ENCODE measurements at regions not wholly inside any gene's neighbourhood (a gene's known extent, or its start where the extent isn't known, plus 50 kb on each side); places are given as distances from the start of the nearest gene placed in this dataset.

DNA sequence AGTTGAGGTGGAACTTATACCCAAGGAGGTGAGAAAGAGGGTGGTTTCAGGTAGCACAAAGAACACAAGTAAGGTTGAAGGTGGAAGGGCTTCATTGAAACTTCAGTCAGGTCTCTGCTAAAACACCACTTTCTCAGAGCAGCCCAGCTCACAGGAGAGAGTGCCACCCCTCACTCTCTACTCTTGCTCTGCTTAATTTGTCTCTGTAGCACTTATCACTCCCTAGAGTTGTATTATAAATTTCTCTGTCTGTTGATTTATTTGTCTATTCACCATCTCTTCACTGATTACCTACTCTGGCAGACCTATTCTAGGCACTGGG, 353.8 kb upstream of the CNR1 start:
- Histone ChIP-seq H3K27me3 (ENCODE audit: insufficient read depth, low read length) (no peaks in the 10 kb centered on the region), H3K4me2 (ENCODE audit: low read length) (no peak overlapping the region), H3K36me3 (ENCODE audit: insufficient read depth, low read length) (no peaks in the 10 kb centered on the region), H2AFZ (ENCODE audit: low read depth, low read length) (no peak overlapping the region), H4K20me1 (ENCODE audit: insufficient read depth, low read length) (no peaks in the 10 kb centered on the region), H3K9ac (ENCODE audit: low read length) (no peak overlapping the region), H3K79me2 (ENCODE audit: insufficient read depth, low read length) (no peaks in the 10 kb centered on the region), H3K27ac (ENCODE audit: low read depth, low read length) (no peak overlapping the region), H3K4me1 (ENCODE audit: insufficient read depth, low read length) (no peaks in the 10 kb centered on the region), H3K9me3 (ENCODE audit: insufficient read depth, low read depth, low read length) (no peaks in the 10 kb centered on the region), H3K4me3 (ENCODE audit: insufficient read depth, low read depth, low read length) (no peak overlapping the region)
- TF ChIP-seq, protein P1, sequence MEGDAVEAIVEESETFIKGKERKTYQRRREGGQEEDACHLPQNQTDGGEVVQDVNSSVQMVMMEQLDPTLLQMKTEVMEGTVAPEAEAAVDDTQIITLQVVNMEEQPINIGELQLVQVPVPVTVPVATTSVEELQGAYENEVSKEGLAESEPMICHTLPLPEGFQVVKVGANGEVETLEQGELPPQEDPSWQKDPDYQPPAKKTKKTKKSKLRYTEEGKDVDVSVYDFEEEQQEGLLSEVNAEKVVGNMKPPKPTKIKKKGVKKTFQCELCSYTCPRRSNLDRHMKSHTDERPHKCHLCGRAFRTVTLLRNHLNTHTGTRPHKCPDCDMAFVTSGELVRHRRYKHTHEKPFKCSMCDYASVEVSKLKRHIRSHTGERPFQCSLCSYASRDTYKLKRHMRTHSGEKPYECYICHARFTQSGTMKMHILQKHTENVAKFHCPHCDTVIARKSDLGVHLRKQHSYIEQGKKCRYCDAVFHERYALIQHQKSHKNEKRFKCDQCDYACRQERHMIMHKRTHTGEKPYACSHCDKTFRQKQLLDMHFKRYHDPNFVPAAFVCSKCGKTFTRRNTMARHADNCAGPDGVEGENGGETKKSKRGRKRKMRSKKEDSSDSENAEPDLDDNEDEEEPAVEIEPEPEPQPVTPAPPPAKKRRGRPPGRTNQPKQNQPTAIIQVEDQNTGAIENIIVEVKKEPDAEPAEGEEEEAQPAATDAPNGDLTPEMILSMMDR (IDR thresholded peaks at IDR 0.05; ENCODE audit: insufficient read depth, low read depth, low read length) = no peak
- TF ChIP-seq EZH2 (IDR thresholded peaks at IDR 0.05; ENCODE audit: insufficient read depth, low read length) = no peak
- peaks cover 16% of the 10 kb centered on the region for H3K4me1 Mint-ChIP-seq (ENCODE audit: low read depth, unreplicated experiment)
- H3K9me3 Mint-ChIP-seq (ENCODE audit: unreplicated experiment) = no peaks in the 10 kb centered on the region
- FAIRE-seq = no peak
- no peak overlapping the region for H3K27ac Mint-ChIP-seq (ENCODE audit: unreplicated experiment)
- H3K27me3 Mint-ChIP-seq (ENCODE audit: low read depth, unreplicated experiment) = peaks cover 2% of the 10 kb centered on the region
- no peak for DNase-seq (ENCODE audit: low read depth)
- no peak overlapping the region for H3K4me3 Mint-ChIP-seq (ENCODE audit: unreplicated experiment)
- no peaks in the 10 kb centered on the region for H3K36me3 Mint-ChIP-seq (ENCODE audit: low read depth, unreplicated experiment)

DNA sequence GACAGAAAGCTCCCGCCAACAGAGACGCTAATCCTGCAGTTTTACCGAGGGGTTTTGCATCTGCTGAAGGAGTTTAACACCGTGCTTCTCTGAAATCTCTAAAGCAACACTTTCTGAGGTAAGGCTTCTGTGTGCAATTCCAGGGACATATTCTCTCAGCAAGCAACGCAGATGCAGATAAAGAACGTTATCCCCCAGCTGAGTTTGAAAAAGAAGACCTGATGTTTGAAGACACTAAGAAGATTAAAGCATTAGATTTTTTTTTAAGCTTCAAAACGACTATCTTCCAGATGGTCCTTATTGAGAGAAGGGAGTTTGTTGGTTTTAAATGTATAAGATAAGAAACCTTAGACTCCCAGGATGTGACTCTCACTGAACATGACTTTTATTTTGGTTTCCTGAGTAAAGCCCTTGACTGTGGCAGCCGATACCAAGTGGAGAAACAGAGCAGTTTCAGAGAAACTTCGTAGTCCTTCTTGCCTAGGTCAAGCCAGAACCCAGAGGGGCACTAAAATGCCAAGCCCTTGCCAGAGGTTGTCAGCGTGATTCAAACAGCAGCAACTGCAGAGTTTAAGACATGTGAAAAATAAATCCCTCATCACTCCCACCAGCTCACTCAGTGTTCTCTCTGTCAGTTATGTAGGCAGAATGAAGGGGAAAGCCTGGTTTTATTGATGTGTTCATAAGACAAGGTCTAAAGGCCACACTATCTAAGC, 353.3 kb upstream of the CNR1 start:
- Mint-ChIP-seq H3K27me3 (ENCODE audit: low read depth, unreplicated experiment) (peaks cover 2% of the 10 kb centered on the region), H3K4me1 (ENCODE audit: low read depth, unreplicated experiment) (peaks cover 16% of the 10 kb centered on the region), H3K27ac (ENCODE audit: unreplicated experiment) (no peak overlapping the region), H3K36me3 (ENCODE audit: low read depth, unreplicated experiment) (no peaks in the 10 kb centered on the region), H3K4me3 (ENCODE audit: unreplicated experiment) (no peak overlapping the region), H3K9me3 (ENCODE audit: unreplicated experiment) (no peaks in the 10 kb centered on the region)
- no peak overlapping the region for H3K4me2 ChIP-seq (ENCODE audit: low read length)
- no peaks in the 10 kb centered on the region for H4K20me1 ChIP-seq (ENCODE audit: insufficient read depth, low read length)
- H2AFZ ChIP-seq (ENCODE audit: low read depth, low read length) = no peak overlapping the region
- FAIRE-seq (no peak), DNase-seq (ENCODE audit: low read depth) (no peak)
- no peaks in the 10 kb centered on the region for H3K9me3 ChIP-seq (ENCODE audit: insufficient read depth, low read depth, low read length)
- H3K9ac ChIP-seq (ENCODE audit: low read length) = no peak overlapping the region
- no peaks in the 10 kb centered on the region for H3K79me2 ChIP-seq (ENCODE audit: insufficient read depth, low read length)
- H3K4me3 ChIP-seq (ENCODE audit: insufficient read depth, low read depth, low read length) = no peak overlapping the region
- H3K27ac ChIP-seq (ENCODE audit: low read depth, low read length) = no peak overlapping the region
- TF ChIP-seq, protein P1 (IDR thresholded peaks at IDR 0.05; ENCODE audit: insufficient read depth, low read depth, low read length) = no peak
- TF ChIP-seq EZH2 (IDR thresholded peaks at IDR 0.05; ENCODE audit: insufficient read depth, low read length) = no peak
- H3K27me3 ChIP-seq (ENCODE audit: insufficient read depth, low read length) = no peaks in the 10 kb centered on the region
- no peaks in the 10 kb centered on the region for H3K36me3 ChIP-seq (ENCODE audit: insufficient read depth, low read length)
- H3K4me1 ChIP-seq (ENCODE audit: insufficient read depth, low read length) = no peaks in the 10 kb centered on the region

DNA sequence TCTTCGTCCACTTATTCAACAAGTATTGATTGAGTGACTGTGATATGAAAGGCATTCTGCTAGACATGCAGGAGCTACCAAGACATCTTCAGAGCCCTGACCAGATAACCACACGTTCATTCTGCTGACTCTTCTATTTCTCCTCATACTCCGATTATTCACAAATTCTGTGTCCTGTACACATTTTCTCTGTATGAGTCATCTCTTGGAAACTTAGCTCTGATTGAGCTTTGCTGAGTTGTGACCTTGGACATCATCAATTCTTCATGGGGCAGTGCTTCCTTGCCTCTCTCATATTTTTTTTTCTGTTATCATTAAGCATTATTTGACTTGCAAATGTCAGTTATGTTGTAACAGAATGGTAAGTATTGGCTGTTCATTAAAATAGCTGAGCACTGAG, 351.6 kb upstream of the CNR1 start:
- Histone ChIP-seq H3K9ac (ENCODE audit: low read length) (no peak overlapping the region), H3K9me3 (ENCODE audit: insufficient read depth, low read depth, low read length) (no peaks in the 10 kb centered on the region), H3K27me3 (ENCODE audit: insufficient read depth, low read length) (no peaks in the 10 kb centered on the region), H3K27ac (ENCODE audit: low read depth, low read length) (no peak overlapping the region), H3K4me2 (ENCODE audit: low read length) (no peak overlapping the region), H3K79me2 (ENCODE audit: insufficient read depth, low read length) (no peaks in the 10 kb centered on the region), H4K20me1 (ENCODE audit: insufficient read depth, low read length) (no peaks in the 10 kb centered on the region), H3K4me3 (ENCODE audit: insufficient read depth, low read depth, low read length) (no peak overlapping the region), H3K4me1 (ENCODE audit: insufficient read depth, low read length) (no peaks in the 10 kb centered on the region), H2AFZ (ENCODE audit: low read depth, low read length) (no peak overlapping the region), H3K36me3 (ENCODE audit: insufficient read depth, low read length) (no peaks in the 10 kb centered on the region)
- no peak for DNase-seq (ENCODE audit: low read depth)
- Mint-ChIP-seq H3K36me3 (ENCODE audit: low read depth, unreplicated experiment) (no peaks in the 10 kb centered on the region), H3K27me3 (ENCODE audit: low read depth, unreplicated experiment) (peaks cover 2% of the 10 kb centered on the region), H3K4me1 (ENCODE audit: low read depth, unreplicated experiment) (peaks cover 16% of the 10 kb centered on the region), H3K4me3 (ENCODE audit: unreplicated experiment) (no peak overlapping the region), H3K9me3 (ENCODE audit: unreplicated experiment) (no peaks in the 10 kb centered on the region), H3K27ac (ENCODE audit: unreplicated experiment) (no peak overlapping the region)
- TF ChIP-seq, protein P1 (IDR thresholded peaks at IDR 0.05; ENCODE audit: insufficient read depth, low read depth, low read length) = no peak
- TF ChIP-seq EZH2 (IDR thresholded peaks at IDR 0.05; ENCODE audit: insufficient read depth, low read length) = no peak
- no peak for FAIRE-seq

Measured in astrocyte (in vitro differentiated cells and primary cell).